ENCODE measurements at regions not wholly inside any gene's neighbourhood (a gene's known extent, or its start where the extent isn't known, plus 50 kb on each side); places are given as distances from the start of the nearest gene placed in this dataset.

DNA sequence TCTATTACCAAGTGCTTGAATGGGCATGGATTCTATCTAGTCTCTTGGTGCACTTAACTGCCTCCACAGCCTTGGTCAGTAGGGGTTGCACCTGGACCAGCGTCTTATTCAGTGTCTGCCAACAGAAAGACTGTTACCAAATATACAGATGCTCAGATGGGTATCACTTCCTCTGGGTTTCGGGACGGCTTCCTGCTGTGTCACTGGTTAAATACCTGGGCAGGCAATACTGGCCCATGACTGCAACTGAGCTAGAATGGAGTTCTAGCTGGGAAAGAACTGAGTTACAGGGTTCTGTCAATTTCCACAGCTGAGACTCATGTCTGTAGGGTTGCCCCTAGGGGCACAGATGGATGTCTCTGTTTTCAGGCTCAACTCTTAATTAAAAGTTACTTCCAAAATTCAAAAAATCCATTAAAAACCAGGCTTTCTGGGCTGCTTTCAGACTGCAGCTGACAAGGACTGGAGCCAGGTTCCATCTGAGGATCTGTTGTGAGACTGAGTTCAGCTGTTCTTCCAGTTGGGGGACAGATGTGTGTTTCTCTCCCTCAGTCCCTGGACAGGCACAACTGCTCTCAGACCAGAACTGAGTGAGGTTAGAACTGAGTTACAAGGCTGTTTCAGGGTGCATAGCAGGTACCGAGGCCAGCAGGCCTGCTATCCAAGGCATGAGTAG, 789.6 kb upstream of the SLC8A1 start:
- H3K9ac ChIP-seq (ENCODE audit: low read depth in 1 of 2, low read length in 2 of 2), result no peak overlapping the region
- TF ChIP-seq, protein P1, sequence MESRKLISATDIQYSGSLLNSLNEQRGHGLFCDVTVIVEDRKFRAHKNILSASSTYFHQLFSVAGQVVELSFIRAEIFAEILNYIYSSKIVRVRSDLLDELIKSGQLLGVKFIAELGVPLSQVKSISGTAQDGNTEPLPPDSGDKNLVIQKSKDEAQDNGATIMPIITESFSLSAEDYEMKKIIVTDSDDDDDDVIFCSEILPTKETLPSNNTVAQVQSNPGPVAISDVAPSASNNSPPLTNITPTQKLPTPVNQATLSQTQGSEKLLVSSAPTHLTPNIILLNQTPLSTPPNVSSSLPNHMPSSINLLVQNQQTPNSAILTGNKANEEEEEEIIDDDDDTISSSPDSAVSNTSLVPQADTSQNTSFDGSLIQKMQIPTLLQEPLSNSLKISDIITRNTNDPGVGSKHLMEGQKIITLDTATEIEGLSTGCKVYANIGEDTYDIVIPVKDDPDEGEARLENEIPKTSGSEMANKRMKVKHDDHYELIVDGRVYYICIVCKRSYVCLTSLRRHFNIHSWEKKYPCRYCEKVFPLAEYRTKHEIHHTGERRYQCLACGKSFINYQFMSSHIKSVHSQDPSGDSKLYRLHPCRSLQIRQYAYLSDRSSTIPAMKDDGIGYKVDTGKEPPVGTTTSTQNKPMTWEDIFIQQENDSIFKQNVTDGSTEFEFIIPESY (IDR thresholded peaks at IDR 0.05), result no peak
- no peak for TF ChIP-seq TAF1 (conservative IDR thresholded peaks at IDR 0.05)
- TF ChIP-seq, protein P2, sequence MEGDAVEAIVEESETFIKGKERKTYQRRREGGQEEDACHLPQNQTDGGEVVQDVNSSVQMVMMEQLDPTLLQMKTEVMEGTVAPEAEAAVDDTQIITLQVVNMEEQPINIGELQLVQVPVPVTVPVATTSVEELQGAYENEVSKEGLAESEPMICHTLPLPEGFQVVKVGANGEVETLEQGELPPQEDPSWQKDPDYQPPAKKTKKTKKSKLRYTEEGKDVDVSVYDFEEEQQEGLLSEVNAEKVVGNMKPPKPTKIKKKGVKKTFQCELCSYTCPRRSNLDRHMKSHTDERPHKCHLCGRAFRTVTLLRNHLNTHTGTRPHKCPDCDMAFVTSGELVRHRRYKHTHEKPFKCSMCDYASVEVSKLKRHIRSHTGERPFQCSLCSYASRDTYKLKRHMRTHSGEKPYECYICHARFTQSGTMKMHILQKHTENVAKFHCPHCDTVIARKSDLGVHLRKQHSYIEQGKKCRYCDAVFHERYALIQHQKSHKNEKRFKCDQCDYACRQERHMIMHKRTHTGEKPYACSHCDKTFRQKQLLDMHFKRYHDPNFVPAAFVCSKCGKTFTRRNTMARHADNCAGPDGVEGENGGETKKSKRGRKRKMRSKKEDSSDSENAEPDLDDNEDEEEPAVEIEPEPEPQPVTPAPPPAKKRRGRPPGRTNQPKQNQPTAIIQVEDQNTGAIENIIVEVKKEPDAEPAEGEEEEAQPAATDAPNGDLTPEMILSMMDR (IDR thresholded peaks at IDR 0.05; ENCODE audit: low read depth, low read length, missing input control), result no peak
- TF ChIP-seq FOXA1 (IDR thresholded peaks at IDR 0.05), result no peak
- no peak for TF ChIP-seq EGR1 (IDR thresholded peaks at IDR 0.05; ENCODE audit: low read depth in 2 of 2)
- TF ChIP-seq RAD21 (IDR thresholded peaks at IDR 0.05), result no peak
- TF ChIP-seq GABPA (IDR thresholded peaks at IDR 0.05 in 1 of 2, conservative IDR thresholded peaks at IDR 0.05 in 1 of 2), result no peak
- TF ChIP-seq SP1 (IDR thresholded peaks at IDR 0.05), result no peak
- no peak for TF ChIP-seq YY1 (IDR thresholded peaks at IDR 0.05)
- H3K4me1 ChIP-seq (ENCODE audit: control insufficient read depth in 4 of 4, insufficient read depth in 4 of 4, low read length in 3 of 4), result no peaks in the 10 kb centered on the region
- no peaks in the 10 kb centered on the region for H3K36me3 ChIP-seq (ENCODE audit: control insufficient read depth in 4 of 4, insufficient read depth in 3 of 4, low read depth in 1 of 4, low read length in 3 of 4)
- WGBS, result 80% methylated on average over 4 of the region's 4 CpGs
- no peak for DNase-seq (ENCODE audit: low spot score)
- H3K27me3 ChIP-seq (ENCODE audit: control insufficient read depth in 4 of 4, insufficient read depth in 4 of 4, low read length in 3 of 4), result no peaks in the 10 kb centered on the region
- no peak overlapping the region for H3K4me3 ChIP-seq (ENCODE audit: low read depth in 1 of 3, low read length in 3 of 3)
- H3K27ac ChIP-seq (ENCODE audit: low read depth in 1 of 2, low read length in 2 of 2), result no peak overlapping the region
- no peaks in the 10 kb centered on the region for H3K9me3 ChIP-seq (ENCODE audit: control insufficient read depth in 4 of 4, low read length in 3 of 4)

DNA sequence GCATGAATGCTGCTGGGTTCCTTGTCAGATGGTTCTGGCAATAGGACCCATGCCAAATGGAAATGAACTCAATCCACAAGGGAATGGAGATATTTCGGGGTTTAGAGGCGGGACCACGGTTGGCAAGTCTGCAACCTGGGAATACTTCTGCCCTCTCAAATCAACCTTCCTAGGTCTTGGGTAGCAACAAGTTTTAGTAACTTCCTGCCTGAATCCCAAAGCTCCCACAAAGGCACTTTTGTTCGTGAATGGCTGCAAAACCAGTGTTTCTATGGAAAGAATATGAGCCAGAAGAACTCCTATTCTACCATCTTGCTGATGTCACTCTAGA, 790.1 kb upstream of the SLC8A1 start:
- Histone ChIP-seq H3K36me3 (ENCODE audit: control insufficient read depth in 4 of 4, insufficient read depth in 3 of 4, low read depth in 1 of 4, low read length in 3 of 4) (no peaks in the 10 kb centered on the region), H3K4me3 (ENCODE audit: low read depth in 1 of 3, low read length in 3 of 3) (no peak overlapping the region), H3K4me1 (ENCODE audit: control insufficient read depth in 4 of 4, insufficient read depth in 4 of 4, low read length in 3 of 4) (no peaks in the 10 kb centered on the region), H3K27me3 (ENCODE audit: control insufficient read depth in 4 of 4, insufficient read depth in 4 of 4, low read length in 3 of 4) (no peaks in the 10 kb centered on the region), H3K9ac (ENCODE audit: low read depth in 1 of 2, low read length in 2 of 2) (no peak overlapping the region), H3K9me3 (ENCODE audit: control insufficient read depth in 4 of 4, low read length in 3 of 4) (no peaks in the 10 kb centered on the region), H3K27ac (ENCODE audit: low read depth in 1 of 2, low read length in 2 of 2) (no peak overlapping the region)
- TF ChIP-seq SP1 (IDR thresholded peaks at IDR 0.05) (no peak), YY1 (IDR thresholded peaks at IDR 0.05) (no peak), GABPA (IDR thresholded peaks at IDR 0.05 in 1 of 2, conservative IDR thresholded peaks at IDR 0.05 in 1 of 2) (no peak), NR2F2 (IDR thresholded peaks at IDR 0.05) (no peak), RAD21 (IDR thresholded peaks at IDR 0.05) (no peak), FOXA2 (IDR thresholded peaks at IDR 0.05) (no peak)
- TF ChIP-seq, protein P3, sequence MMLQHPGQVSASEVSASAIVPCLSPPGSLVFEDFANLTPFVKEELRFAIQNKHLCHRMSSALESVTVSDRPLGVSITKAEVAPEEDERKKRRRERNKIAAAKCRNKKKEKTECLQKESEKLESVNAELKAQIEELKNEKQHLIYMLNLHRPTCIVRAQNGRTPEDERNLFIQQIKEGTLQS (IDR thresholded peaks at IDR 0.05), result no peak
- TF ChIP-seq, protein P4, sequence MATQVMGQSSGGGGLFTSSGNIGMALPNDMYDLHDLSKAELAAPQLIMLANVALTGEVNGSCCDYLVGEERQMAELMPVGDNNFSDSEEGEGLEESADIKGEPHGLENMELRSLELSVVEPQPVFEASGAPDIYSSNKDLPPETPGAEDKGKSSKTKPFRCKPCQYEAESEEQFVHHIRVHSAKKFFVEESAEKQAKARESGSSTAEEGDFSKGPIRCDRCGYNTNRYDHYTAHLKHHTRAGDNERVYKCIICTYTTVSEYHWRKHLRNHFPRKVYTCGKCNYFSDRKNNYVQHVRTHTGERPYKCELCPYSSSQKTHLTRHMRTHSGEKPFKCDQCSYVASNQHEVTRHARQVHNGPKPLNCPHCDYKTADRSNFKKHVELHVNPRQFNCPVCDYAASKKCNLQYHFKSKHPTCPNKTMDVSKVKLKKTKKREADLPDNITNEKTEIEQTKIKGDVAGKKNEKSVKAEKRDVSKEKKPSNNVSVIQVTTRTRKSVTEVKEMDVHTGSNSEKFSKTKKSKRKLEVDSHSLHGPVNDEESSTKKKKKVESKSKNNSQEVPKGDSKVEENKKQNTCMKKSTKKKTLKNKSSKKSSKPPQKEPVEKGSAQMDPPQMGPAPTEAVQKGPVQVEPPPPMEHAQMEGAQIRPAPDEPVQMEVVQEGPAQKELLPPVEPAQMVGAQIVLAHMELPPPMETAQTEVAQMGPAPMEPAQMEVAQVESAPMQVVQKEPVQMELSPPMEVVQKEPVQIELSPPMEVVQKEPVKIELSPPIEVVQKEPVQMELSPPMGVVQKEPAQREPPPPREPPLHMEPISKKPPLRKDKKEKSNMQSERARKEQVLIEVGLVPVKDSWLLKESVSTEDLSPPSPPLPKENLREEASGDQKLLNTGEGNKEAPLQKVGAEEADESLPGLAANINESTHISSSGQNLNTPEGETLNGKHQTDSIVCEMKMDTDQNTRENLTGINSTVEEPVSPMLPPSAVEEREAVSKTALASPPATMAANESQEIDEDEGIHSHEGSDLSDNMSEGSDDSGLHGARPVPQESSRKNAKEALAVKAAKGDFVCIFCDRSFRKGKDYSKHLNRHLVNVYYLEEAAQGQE (IDR thresholded peaks at IDR 0.05), result no peak
- DNase-seq (ENCODE audit: low spot score), result no peak
- 77% methylated on average over 4 of the region's 4 CpGs for WGBS
